ENCODE measurements at regions not wholly inside any gene's neighbourhood (a gene's known extent, or its start where the extent isn't known, plus 50 kb on each side); places are given as distances from the start of the nearest gene placed in this dataset.

GRCh38 chr20:22834651-22835256 is 200.4 kb upstream of the SSTR4 start (continued):
- TF ChIP-seq E2F1 (CRISPR knock-in tag; IDR thresholded peaks at IDR 0.05) (no peak), EHMT2 (IDR thresholded peaks at IDR 0.05) (peak; percentile 51; the same call in 1 of the 2 replicates), SMARCB1 (IDR thresholded peaks at IDR 0.05; ENCODE audit: insufficient read length, low read depth) (no peak), THAP7 (CRISPR knock-in tag; IDR thresholded peaks at IDR 0.05) (no peak), MLLT1 (IDR thresholded peaks at IDR 0.05) (0 out of 4 replicates have a peak, but pooled peaks of 1 of the 2 experiments have one; percentile 35), DPF2 (IDR thresholded peaks at IDR 0.05) (no peak), ZBTB49 (CRISPR knock-in tag; IDR thresholded peaks at IDR 0.05; ENCODE audit: borderline replicate concordance) (no peak), NRF1 (conservative IDR thresholded peaks at IDR 0.05 in 1 of 2, IDR thresholded peaks at IDR 0.05 in 1 of 2) (no peak), C11orf30 (IDR thresholded peaks at IDR 0.05; ENCODE audit: low read depth) (no peak), TRIM24 (IDR thresholded peaks at IDR 0.05) (no peak), TSHZ1 (CRISPR knock-in tag; IDR thresholded peaks at IDR 0.05) (no peak), E2F4 (CRISPR knock-in tag; IDR thresholded peaks at IDR 0.05; ENCODE audit: low read depth) (no peak), LCOR (CRISPR knock-in tag; IDR thresholded peaks at IDR 0.05) (no peak), KLF13 (tag; IDR thresholded peaks at IDR 0.05; ENCODE audit: borderline replicate concordance, low read depth) (no peak), ZNF668 (CRISPR knock-in tag; IDR thresholded peaks at IDR 0.05) (no peak), ERF (CRISPR knock-in tag; IDR thresholded peaks at IDR 0.05) (no peak), ELF4 (CRISPR knock-in tag; IDR thresholded peaks at IDR 0.05) (peak; percentile 35; the same call in 1 of the 2 replicates), NFIC (IDR thresholded peaks at IDR 0.05) (0 out of 2 replicates have a peak, but pooled peaks have one; percentile 8)

Data from K562 (cell line).